ENCODE measurements at regions not wholly inside any gene's neighbourhood (a gene's known extent, or its start where the extent isn't known, plus 50 kb on each side); places are given as distances from the start of the nearest gene placed in this dataset.

DNA sequence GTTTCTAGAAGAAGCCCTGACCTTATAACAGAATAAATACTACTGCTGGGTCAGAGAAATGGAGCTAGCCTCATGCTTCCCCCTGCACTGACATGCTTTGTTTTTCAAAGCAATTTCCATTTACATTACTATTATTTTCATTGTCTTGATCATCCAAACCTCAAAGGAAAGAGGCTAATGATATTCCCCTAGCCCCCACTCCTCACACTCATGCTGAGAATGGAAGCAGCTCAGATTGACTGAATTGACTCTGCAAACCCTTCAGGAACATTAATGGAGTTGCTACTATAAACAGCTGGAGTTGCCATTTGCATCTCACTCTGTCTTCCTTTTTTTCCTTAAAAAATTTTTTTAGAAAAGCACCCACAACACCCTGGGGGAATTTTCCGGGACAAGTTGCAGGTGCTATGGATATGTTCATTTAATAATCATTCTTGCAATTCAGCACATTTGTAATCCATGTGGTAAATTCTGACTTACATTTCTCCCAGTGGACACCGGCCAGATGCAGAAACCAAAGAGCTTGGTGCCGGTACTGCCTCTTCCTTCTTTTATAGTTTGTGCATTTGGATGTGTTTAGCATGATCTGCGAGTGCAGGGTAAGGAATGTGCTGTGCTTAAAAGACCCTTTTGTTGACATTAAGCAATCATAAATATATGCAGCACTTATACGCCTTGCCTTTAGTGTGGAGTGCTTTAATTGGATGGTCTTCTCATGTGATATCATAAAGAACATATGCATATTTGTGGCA is 103.3 kb upstream of the OSR1 start:
- no peak for TF ChIP-seq CTCF (IDR thresholded peaks at IDR 0.05)
- TF ChIP-seq POLR2AphosphoS5 (IDR thresholded peaks at IDR 0.05; ENCODE audit: insufficient read depth in 1 of 2, low read depth in 1 of 2), result no peak
- no peak for TF ChIP-seq POLR2A (IDR thresholded peaks at IDR 0.05)
- Histone ChIP-seq H3K9me3 (no peaks in the 10 kb centered on the region), H3K27me3 (no peaks in the 10 kb centered on the region), H3K4me3 (no peak overlapping the region), H3K36me3 (no peaks in the 10 kb centered on the region), H3K27ac (no peak overlapping the region), H3K4me1 (no peaks in the 10 kb centered on the region)
- intact Hi-C loops (cut with DNase I), result no loop called here
- DNase-seq (ENCODE audit: extremely low spot score in 2 of 2), result no peak

GRCh38 chr2:19460761-19461160 is 102.3 kb upstream of the OSR1 start:
- H3K4me3 ChIP-seq, result no peak overlapping the region
- no peaks in the 10 kb centered on the region for H3K9me3 ChIP-seq
- no peaks in the 10 kb centered on the region for H3K27me3 ChIP-seq
- intact Hi-C loops (cut with DNase I), result no loop called here
- H3K4me1 ChIP-seq, result no peaks in the 10 kb centered on the region
- no peaks in the 10 kb centered on the region for H3K36me3 ChIP-seq
- no peak overlapping the region for H3K27ac ChIP-seq
- TF ChIP-seq CTCF (IDR thresholded peaks at IDR 0.05) (no peak), POLR2A (IDR thresholded peaks at IDR 0.05) (no peak)
- no peak for DNase-seq (ENCODE audit: extremely low spot score in 2 of 2)

DNA sequence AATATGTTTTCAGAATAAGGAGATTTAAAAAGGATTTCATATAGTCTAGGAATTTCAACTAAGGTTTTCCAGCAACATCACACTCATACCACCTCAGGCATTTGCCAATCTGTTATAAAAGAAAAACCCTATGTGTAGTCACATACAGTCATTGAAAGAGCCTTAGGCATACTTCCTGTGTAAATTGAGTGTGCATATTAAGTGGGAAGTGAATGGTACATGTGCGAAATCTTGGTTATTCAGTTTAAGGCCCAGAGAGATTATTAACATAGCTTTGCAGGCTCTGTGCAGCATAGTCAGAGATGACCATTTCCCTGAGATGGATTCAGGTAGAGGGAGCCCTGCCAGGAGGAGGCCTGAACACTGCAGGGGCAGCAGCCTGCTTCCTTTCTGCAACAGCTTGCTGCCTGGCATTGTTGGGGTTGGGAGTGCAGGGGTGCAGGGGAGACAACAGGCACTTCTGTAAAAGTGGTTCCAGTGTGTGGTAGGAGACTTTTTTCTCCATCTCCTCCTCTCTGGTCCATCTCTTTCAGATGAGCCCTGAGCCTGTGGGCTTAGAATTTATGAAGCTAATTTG is 100.1 kb upstream of the OSR1 start:
- TF ChIP-seq CTCF (IDR thresholded peaks at IDR 0.05) (no peak), POLR2A (IDR thresholded peaks at IDR 0.05) (no peak), POLR2AphosphoS5 (IDR thresholded peaks at IDR 0.05; ENCODE audit: insufficient read depth in 1 of 2, low read depth in 1 of 2) (no peak)

GRCh38 chr2:19457809-19458208 is 99.4 kb upstream of the OSR1 start:
- Histone ChIP-seq H3K27me3 (no peaks in the 10 kb centered on the region), H3K27ac (no peak overlapping the region), H3K9me3 (no peaks in the 10 kb centered on the region), H3K4me1 (no peaks in the 10 kb centered on the region), H3K36me3 (no peaks in the 10 kb centered on the region), H3K4me3 (no peak overlapping the region)
- no peak for TF ChIP-seq CTCF (IDR thresholded peaks at IDR 0.05)
- no peak for TF ChIP-seq POLR2AphosphoS5 (IDR thresholded peaks at IDR 0.05; ENCODE audit: insufficient read depth in 1 of 2, low read depth in 1 of 2)
- TF ChIP-seq POLR2A (IDR thresholded peaks at IDR 0.05), result no peak
- DNase-seq (ENCODE audit: extremely low spot score in 2 of 2), result no peak
- intact Hi-C loops (cut with DNase I), result loop anchor here (10.0 kb wide), 1 partner anchor 867 kb away; no protein-coding TSS in a partner anchor

More for the DNA sequence above, 100.1 kb upstream of the OSR1 start:
- H3K4me3 ChIP-seq, result no peak overlapping the region
- H3K36me3 ChIP-seq, result no peaks in the 10 kb centered on the region
- no peaks in the 10 kb centered on the region for H3K4me1 ChIP-seq
- intact Hi-C loops (cut with DNase I), result loop anchor here (10.0 kb wide), 1 partner anchor 866 kb away; no protein-coding TSS in a partner anchor
- H3K27ac ChIP-seq, result no peak overlapping the region
- DNase-seq (ENCODE audit: extremely low spot score in 2 of 2), result no peak
- no peaks in the 10 kb centered on the region for H3K27me3 ChIP-seq
- H3K9me3 ChIP-seq, result no peaks in the 10 kb centered on the region

DNA sequence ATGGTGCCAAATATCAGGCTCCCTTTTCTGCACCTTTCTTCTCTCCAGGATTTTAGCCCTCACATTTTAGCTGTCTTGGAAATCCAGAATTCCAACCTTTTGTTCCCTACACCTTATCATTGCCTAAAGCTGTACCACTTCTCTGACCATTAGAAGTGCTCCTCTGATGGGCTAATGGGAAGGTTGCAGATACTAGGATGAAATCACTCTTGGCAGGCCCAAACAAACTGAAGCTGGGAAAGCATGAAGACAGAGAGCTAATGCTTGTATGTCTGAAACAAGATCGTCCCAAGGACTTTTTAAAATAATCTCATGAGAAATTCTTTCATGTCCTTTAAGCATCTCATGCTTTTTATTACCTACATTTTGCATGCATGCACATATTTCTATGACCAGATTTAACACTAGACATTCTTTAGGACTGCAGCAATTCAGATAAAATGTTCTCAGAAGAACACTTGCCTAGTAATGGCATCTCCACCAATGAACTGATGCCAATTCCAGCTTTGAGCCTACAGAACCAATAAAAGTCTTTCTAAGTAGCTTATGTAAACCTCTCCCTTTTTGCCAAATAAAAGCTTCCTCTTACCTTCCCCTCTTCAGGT is 98.4 kb upstream of the OSR1 start:
- Histone ChIP-seq H3K27me3 (no peaks in the 10 kb centered on the region), H3K27ac (no peak overlapping the region), H3K36me3 (no peaks in the 10 kb centered on the region), H3K4me3 (no peak overlapping the region), H3K9me3 (no peaks in the 10 kb centered on the region), H3K4me1 (no peaks in the 10 kb centered on the region)
- intact Hi-C loops (cut with DNase I), result loop anchor here (10.0 kb wide), 1 partner anchor 868 kb away; no protein-coding TSS in a partner anchor
- no peak for TF ChIP-seq CTCF (IDR thresholded peaks at IDR 0.05)
- no peak for TF ChIP-seq POLR2A (IDR thresholded peaks at IDR 0.05)
- no peak for TF ChIP-seq POLR2AphosphoS5 (IDR thresholded peaks at IDR 0.05; ENCODE audit: insufficient read depth in 1 of 2, low read depth in 1 of 2)
- DNase-seq (ENCODE audit: extremely low spot score in 2 of 2), result no peak

Data from vagina (tissue), 2 donors.